ENCODE measurements at regions not wholly inside any gene's neighbourhood (a gene's known extent, or its start where the extent isn't known, plus 50 kb on each side); places are given as distances from the start of the nearest gene placed in this dataset.
"Not testable (repeated sequence)": the region's sequence is repeated elsewhere in the genome, so short reads cannot be mapped to it uniquely, and the experiment has no call there.

- DNase-seq: no peak
Measured at GRCh38 chr16:86337581-86338402, 172.5 kb upstream of the FOXF1 start.

GRCh38 chr16:86338403-86339115 lies 171.8 kb upstream of the FOXF1 start:
- no peak for DNase-seq

- DNase-seq: no peak
Measured at GRCh38 chr16:86342161-86342834, 168.0 kb upstream of the FOXF1 start.

- DNase-seq: no peak
Measured at GRCh38 chr16:86343027-86343795, 167.1 kb upstream of the FOXF1 start.

GRCh38 chr16:86343796-86344585 lies 166.3 kb upstream of the FOXF1 start:
- DNase-seq: no peak

GRCh38 chr16:86344586-86344871 lies 165.8 kb upstream of the FOXF1 start:
- no peak for DNase-seq

- DNase-seq: no peak
Measured at GRCh38 chr16:86344881-86345280, 165.4 kb upstream of the FOXF1 start.

GRCh38 chr16:86345516-86345915 lies 164.8 kb upstream of the FOXF1 start:
- DNase-seq: no peak

- no peak for DNase-seq
Measured at GRCh38 chr16:86346034-86346433, 164.3 kb upstream of the FOXF1 start.

GRCh38 chr16:86347090-86347489 lies 163.2 kb upstream of the FOXF1 start:
- DNase-seq: no peak

- DNase-seq: no peak
Measured at GRCh38 chr16:86347916-86348555, 162.3 kb upstream of the FOXF1 start.

- DNase-seq: no peak
Measured at GRCh38 chr16:86349338-86349900, 160.9 kb upstream of the FOXF1 start.

- no peak for DNase-seq
Measured at GRCh38 chr16:86350289-86350688, 160.0 kb upstream of the FOXF1 start.

GRCh38 chr16:86351041-86351784 lies 159.1 kb upstream of the FOXF1 start:
- no peak for DNase-seq

- DNase-seq: not testable (repeated sequence)
Measured at GRCh38 chr16:86351785-86352139, 158.6 kb upstream of the FOXF1 start.

- DNase-seq: no peak
Measured at GRCh38 chr16:86353148-86353547, 157.2 kb upstream of the FOXF1 start.

- no peak for DNase-seq
Measured at GRCh38 chr16:86353948-86354347, 156.4 kb upstream of the FOXF1 start.

- no peak for DNase-seq
Measured at GRCh38 chr16:86354641-86355513, 155.4 kb upstream of the FOXF1 start.

GRCh38 chr16:86355531-86355930 lies 154.8 kb upstream of the FOXF1 start:
- DNase-seq: no peak

GRCh38 chr16:86355951-86356350 lies 154.4 kb upstream of the FOXF1 start:
- DNase-seq: no peak
